Keratinocyte (primary cell): ENCODE measurements at regions not wholly inside any gene's neighbourhood (a gene's known extent, or its start where the extent isn't known, plus 50 kb on each side); places are given as distances from the start of the nearest gene placed in this dataset.

Experiments used
- DNase-seq: peaks from one replicate; pipeline ENCODE4 v3.0.0-alpha.2; 2011; ENCODE audit warnings: low read depth, missing footprints, low spot score
- FAIRE-seq: peaks from 2 replicates; lab custom pipeline; 2011; peaks lifted over from hg19 to GRCh38; lab: Jason Lieb, UNC
- H2AFZ ChIP-seq: 2 replicates; pipeline ENCODE4 v1.6.0; 2012; ENCODE audit warnings: low read length, control low read depth, inconsistent platforms; ENCODE audit not compliant: control insufficient read depth
- H3K27ac ChIP-seq: 2 replicates; pipeline ENCODE4 v1.5.1; 2011; ENCODE audit warnings: low read length; ENCODE audit not compliant: control insufficient read depth, insufficient read depth
- H3K27me3 ChIP-seq: 3 replicates; pipeline ENCODE4 v1.6.0; 2011; ENCODE audit warnings: low read length; ENCODE audit not compliant: control insufficient read depth, insufficient read depth; ENCODE audit errors: extremely low read depth
- H3K36me3 ChIP-seq, 2 experiments: 2 replicates in 1 of 2; 3 replicates in 1 of 2; pipeline ENCODE4 v1.5.1; 2011; ENCODE audit warnings: low read length in 2 of 2, mild to moderate bottlenecking in 1 of 2; ENCODE audit not compliant: control insufficient read depth in 2 of 2, insufficient read depth in 2 of 2; ENCODE audit errors: extremely low read depth in 1 of 2
- H3K4me1 ChIP-seq: 3 replicates; pipeline ENCODE4 v1.5.1; 2011; ENCODE audit warnings: low read length; ENCODE audit not compliant: control insufficient read depth, insufficient read depth; ENCODE audit errors: extremely low read depth
- H3K4me2 ChIP-seq: 3 replicates; pipeline ENCODE4 v1.6.0; 2011; ENCODE audit warnings: low read depth, low read length; ENCODE audit not compliant: control insufficient read depth, insufficient read depth; ENCODE audit errors: extremely low read depth
- H3K4me3 ChIP-seq, 3 experiments: fragments of 200-600 bp in 1 of 3; sonication (generic) in 1 of 3; 2 replicates in 2 of 3; 3 replicates in 1 of 3; pipeline ENCODE4 v1.5.1; 2011 to 2016; ENCODE audit warnings: low read length in 3 of 3, mild to moderate bottlenecking in 3 of 3, control low read depth in 2 of 3, inconsistent platforms in 1 of 3, low read depth in 1 of 3, mixed read lengths in 1 of 3, mixed run types in 1 of 3, moderate library complexity in 1 of 3; ENCODE audit not compliant: control insufficient read depth in 2 of 3, insufficient read depth in 2 of 3; ENCODE audit errors: extremely low read depth in 1 of 3
- H3K79me2 ChIP-seq: 2 replicates; pipeline ENCODE4 v1.6.0; 2012; ENCODE audit warnings: low read length; ENCODE audit not compliant: control insufficient read depth, insufficient read depth
- H3K9ac ChIP-seq: 3 replicates; pipeline ENCODE4 v1.6.0; 2011; ENCODE audit warnings: low read length; ENCODE audit not compliant: control insufficient read depth, insufficient read depth; ENCODE audit errors: extremely low read depth
- H3K9me1 ChIP-seq: 3 replicates; pipeline ENCODE4 v1.6.0; 2011; ENCODE audit warnings: low read length; ENCODE audit not compliant: control insufficient read depth, insufficient read depth; ENCODE audit errors: extremely low read depth
- H3K9me3 ChIP-seq: 2 replicates; pipeline ENCODE4 v1.5.1; 2012; ENCODE audit warnings: low read depth, low read length; ENCODE audit not compliant: control insufficient read depth
- H4K20me1 ChIP-seq: 3 replicates; pipeline ENCODE4 v1.6.0; 2011; ENCODE audit warnings: low read length; ENCODE audit not compliant: control insufficient read depth, insufficient read depth; ENCODE audit errors: extremely low read depth
- CTCF ChIP-seq, 3 experiments: IDR thresholded peaks in 1 of 3; conservative IDR thresholded peaks in 1 of 3; optimal IDR thresholded peaks in 1 of 3; 2 replicates in 2 of 3; 3 replicates in 1 of 3; pipeline versions ENCODE3 to v1.5.1; 2011; ENCODE audit warnings: low read length in 3 of 3, mild to moderate bottlenecking in 3 of 3, moderate library complexity in 2 of 3, control low read depth in 1 of 3, inconsistent platforms in 1 of 3; ENCODE audit not compliant: insufficient read depth in 2 of 3; ENCODE audit errors: extremely low read depth in 1 of 3
- EZH2 ChIP-seq: IDR thresholded peaks from one replicate; pipeline ENCODE4 v1.6.1; 2012; ENCODE audit warnings: inconsistent platforms, mild to moderate bottlenecking, low read length, moderate library complexity
- dilution Hi-C: fragments of 300-500 bp; cut with MboI; formaldehyde crosslinking; loops from one replicate; pipeline ENCODE4 v1.7.0; 2020; ENCODE audit warnings: low sequenced_read_pairs; ENCODE audit not compliant: extremely low pct_ligation_motif_present

GRCh38 chr12:91364471-91365184, 182.0 kb upstream of the DCN start:
- H3K79me2 ChIP-seq: no peaks in the 10 kb centered on the region
- no peak for DNase-seq
- H2AFZ ChIP-seq: no peak overlapping the region
- H3K4me3 ChIP-seq: no peak overlapping the region
- no peak for FAIRE-seq
- TF ChIP-seq CTCF (optimal IDR thresholded peaks at IDR 0.05 in 1 of 3, IDR thresholded peaks at IDR 0.05 in 1 of 3, conservative IDR thresholded peaks at IDR 0.05 in 1 of 3; ENCODE audit: extremely low read depth in 1 of 3, insufficient read depth in 2 of 3, low read length in 3 of 3) (no peak), EZH2 (no peak)
- no peak overlapping the region for H3K4me2 ChIP-seq
- H3K9ac ChIP-seq: no peak overlapping the region
- H4K20me1 ChIP-seq: no peaks in the 10 kb centered on the region
- H3K36me3 ChIP-seq: no peaks in the 10 kb centered on the region
- no peaks in the 10 kb centered on the region for H3K27me3 ChIP-seq
- no peaks in the 10 kb centered on the region for H3K4me1 ChIP-seq
- no peaks in the 10 kb centered on the region for H3K9me1 ChIP-seq
- dilution Hi-C loops: no loop called here
- no peaks in the 10 kb centered on the region for H3K9me3 ChIP-seq
- H3K27ac ChIP-seq: no peak overlapping the region

GRCh38 chr12:91361864-91362263, 179.2 kb upstream of the DCN start:
- Histone ChIP-seq H3K9me1 (no peaks in the 10 kb centered on the region), H2AFZ (no peak overlapping the region)
- no peak for DNase-seq

More at GRCh38 chr12:91361864-91362263, 179.2 kb upstream of the DCN start:
- H3K9me3 ChIP-seq: no peaks in the 10 kb centered on the region
- TF ChIP-seq CTCF (optimal IDR thresholded peaks at IDR 0.05 in 1 of 3, IDR thresholded peaks at IDR 0.05 in 1 of 3, conservative IDR thresholded peaks at IDR 0.05 in 1 of 3; ENCODE audit: extremely low read depth in 1 of 3, insufficient read depth in 2 of 3, low read length in 3 of 3): peak in 2 of 3 experiments; percentile 22 to 38
- TF ChIP-seq EZH2: no peak
- no peaks in the 10 kb centered on the region for H3K79me2 ChIP-seq
- H3K4me3 ChIP-seq: no peak overlapping the region
- no peak overlapping the region for H3K4me2 ChIP-seq
- H3K36me3 ChIP-seq: no peaks in the 10 kb centered on the region
- no peaks in the 10 kb centered on the region for H3K27me3 ChIP-seq
- dilution Hi-C loops: no loop called here
- H4K20me1 ChIP-seq: no peaks in the 10 kb centered on the region
- no peak for FAIRE-seq
- H3K9ac ChIP-seq: no peak overlapping the region
- no peak overlapping the region for H3K27ac ChIP-seq
- H3K4me1 ChIP-seq: no peaks in the 10 kb centered on the region
